ENCODE measurements at regions not wholly inside any gene's neighbourhood (a gene's known extent, or its start where the extent isn't known, plus 50 kb on each side); places are given as distances from the start of the nearest gene placed in this dataset.

DNA sequence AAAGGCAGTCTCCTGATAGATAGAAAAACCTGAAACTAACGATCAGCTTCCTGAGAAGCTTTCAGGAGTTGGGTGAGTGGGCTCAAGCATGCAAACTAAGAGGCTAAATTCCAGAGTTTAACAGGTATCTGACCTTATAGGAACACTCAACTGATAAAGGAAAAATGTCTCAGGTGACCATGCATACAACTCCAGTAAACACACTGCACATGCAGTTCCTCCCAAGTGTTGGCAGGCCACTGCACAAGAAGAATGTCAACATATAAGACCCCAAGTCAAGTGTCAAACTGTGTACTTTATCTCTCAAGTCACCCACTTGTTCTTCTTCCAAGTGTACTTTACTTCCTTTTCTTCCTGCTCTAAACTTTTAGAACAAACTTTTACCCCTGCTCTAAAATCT lies 981.2 kb downstream of the FAM133A start:
- TF ChIP-seq, protein P1, sequence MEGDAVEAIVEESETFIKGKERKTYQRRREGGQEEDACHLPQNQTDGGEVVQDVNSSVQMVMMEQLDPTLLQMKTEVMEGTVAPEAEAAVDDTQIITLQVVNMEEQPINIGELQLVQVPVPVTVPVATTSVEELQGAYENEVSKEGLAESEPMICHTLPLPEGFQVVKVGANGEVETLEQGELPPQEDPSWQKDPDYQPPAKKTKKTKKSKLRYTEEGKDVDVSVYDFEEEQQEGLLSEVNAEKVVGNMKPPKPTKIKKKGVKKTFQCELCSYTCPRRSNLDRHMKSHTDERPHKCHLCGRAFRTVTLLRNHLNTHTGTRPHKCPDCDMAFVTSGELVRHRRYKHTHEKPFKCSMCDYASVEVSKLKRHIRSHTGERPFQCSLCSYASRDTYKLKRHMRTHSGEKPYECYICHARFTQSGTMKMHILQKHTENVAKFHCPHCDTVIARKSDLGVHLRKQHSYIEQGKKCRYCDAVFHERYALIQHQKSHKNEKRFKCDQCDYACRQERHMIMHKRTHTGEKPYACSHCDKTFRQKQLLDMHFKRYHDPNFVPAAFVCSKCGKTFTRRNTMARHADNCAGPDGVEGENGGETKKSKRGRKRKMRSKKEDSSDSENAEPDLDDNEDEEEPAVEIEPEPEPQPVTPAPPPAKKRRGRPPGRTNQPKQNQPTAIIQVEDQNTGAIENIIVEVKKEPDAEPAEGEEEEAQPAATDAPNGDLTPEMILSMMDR (IDR thresholded peaks at IDR 0.05 in 8 of 11, conservative IDR thresholded peaks at IDR 0.05 in 3 of 11), result no peak
- TF ChIP-seq POLR2AphosphoS5 (IDR thresholded peaks at IDR 0.05) (no peak), POLR2A (IDR thresholded peaks at IDR 0.05) (no peak)

Data from spleen (tissue), 7 donors.